ENCODE measurements at regions not wholly inside any gene's neighbourhood (a gene's known extent, or its start where the extent isn't known, plus 50 kb on each side); places are given as distances from the start of the nearest gene placed in this dataset.

DNA sequence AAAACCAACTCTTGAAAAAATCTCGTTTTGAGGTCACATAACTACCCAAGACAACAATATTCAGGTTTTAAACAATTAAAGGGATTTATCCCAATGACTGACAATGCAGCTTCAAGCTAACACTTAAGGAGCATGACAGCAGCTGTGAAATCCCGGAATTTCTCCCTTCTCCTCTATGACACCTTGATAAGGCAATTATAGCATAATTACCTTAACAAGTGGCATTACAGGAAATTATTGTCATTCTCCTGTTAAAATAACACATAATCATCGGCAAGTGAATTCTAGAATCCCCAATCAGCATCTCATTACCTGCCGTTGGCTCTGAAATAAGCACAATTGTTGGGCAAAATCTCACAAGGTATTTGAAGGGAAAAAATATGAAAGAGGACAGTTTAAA is 417.0 kb upstream of the PFKP start:
- DNase-seq, result no peak
- H3K4me3 ChIP-seq (ENCODE audit: low read depth in 1 of 2, low read length in 2 of 2), result no peak overlapping the region
- no peaks in the 10 kb centered on the region for H3K9me3 ChIP-seq (ENCODE audit: insufficient read depth, low read length, severe bottlenecking)
- H3K4me2 ChIP-seq (ENCODE audit: insufficient read depth, low read length), result no peak overlapping the region
- H3K4me1 ChIP-seq (ENCODE audit: insufficient read depth, low read length), result no peaks in the 10 kb centered on the region
- no peak for ATAC-seq (ENCODE audit: insufficient read depth, low read depth)
- TF ChIP-seq EZH2 (IDR thresholded peaks at IDR 0.05; ENCODE audit: borderline replicate concordance, low read depth, low read length, severe bottlenecking), result no peak
- TF ChIP-seq, protein P1, sequence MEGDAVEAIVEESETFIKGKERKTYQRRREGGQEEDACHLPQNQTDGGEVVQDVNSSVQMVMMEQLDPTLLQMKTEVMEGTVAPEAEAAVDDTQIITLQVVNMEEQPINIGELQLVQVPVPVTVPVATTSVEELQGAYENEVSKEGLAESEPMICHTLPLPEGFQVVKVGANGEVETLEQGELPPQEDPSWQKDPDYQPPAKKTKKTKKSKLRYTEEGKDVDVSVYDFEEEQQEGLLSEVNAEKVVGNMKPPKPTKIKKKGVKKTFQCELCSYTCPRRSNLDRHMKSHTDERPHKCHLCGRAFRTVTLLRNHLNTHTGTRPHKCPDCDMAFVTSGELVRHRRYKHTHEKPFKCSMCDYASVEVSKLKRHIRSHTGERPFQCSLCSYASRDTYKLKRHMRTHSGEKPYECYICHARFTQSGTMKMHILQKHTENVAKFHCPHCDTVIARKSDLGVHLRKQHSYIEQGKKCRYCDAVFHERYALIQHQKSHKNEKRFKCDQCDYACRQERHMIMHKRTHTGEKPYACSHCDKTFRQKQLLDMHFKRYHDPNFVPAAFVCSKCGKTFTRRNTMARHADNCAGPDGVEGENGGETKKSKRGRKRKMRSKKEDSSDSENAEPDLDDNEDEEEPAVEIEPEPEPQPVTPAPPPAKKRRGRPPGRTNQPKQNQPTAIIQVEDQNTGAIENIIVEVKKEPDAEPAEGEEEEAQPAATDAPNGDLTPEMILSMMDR (IDR thresholded peaks at IDR 0.05; ENCODE audit: borderline replicate concordance, extremely low read depth, low read length, poor library complexity, severe bottlenecking), result no peak
- H3K9ac ChIP-seq (ENCODE audit: low read depth, low read length), result no peak overlapping the region
- H2AFZ ChIP-seq (ENCODE audit: low read depth, low read length), result no peak overlapping the region
- no peaks in the 10 kb centered on the region for H4K20me1 ChIP-seq (ENCODE audit: insufficient read depth, low read length)
- no peaks in the 10 kb centered on the region for H3K79me2 ChIP-seq (ENCODE audit: insufficient read depth, low read length)
- H3K27me3 ChIP-seq (ENCODE audit: insufficient read depth, low read length, poor library complexity), result no peaks in the 10 kb centered on the region
- no peaks in the 10 kb centered on the region for H3K36me3 ChIP-seq (ENCODE audit: insufficient read depth, low read length)
- no peak overlapping the region for H3K27ac ChIP-seq (ENCODE audit: low read length)

DNA sequence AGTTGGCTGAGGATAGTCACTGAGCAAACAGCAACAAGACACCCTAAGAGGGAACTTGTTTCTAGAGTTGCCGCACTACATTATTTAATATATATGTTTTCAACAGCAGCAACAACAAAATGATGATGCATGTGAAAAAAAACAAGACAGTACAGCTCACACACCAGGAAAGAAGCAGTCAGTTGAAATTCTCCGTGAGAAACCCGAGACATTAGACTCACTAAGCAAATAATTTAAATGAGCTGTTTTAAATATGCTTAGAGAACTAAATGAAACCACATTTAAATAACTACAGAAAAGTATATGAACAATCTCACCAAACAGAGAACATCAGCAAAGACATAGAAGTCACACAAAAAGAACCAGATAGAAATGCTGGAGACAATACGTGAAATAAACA is 426.3 kb upstream of the PFKP start:
- no peak overlapping the region for H3K9ac ChIP-seq (ENCODE audit: low read depth, low read length)
- H3K4me2 ChIP-seq (ENCODE audit: insufficient read depth, low read length), result no peak overlapping the region
- no peaks in the 10 kb centered on the region for H4K20me1 ChIP-seq (ENCODE audit: insufficient read depth, low read length)
- no peak for TF ChIP-seq EZH2 (IDR thresholded peaks at IDR 0.05; ENCODE audit: borderline replicate concordance, low read depth, low read length, severe bottlenecking)
- TF ChIP-seq, protein P1 (IDR thresholded peaks at IDR 0.05; ENCODE audit: borderline replicate concordance, extremely low read depth, low read length, poor library complexity, severe bottlenecking), result no peak
- no peak overlapping the region for H3K27ac ChIP-seq (ENCODE audit: low read length)
- no peaks in the 10 kb centered on the region for H3K27me3 ChIP-seq (ENCODE audit: insufficient read depth, low read length, poor library complexity)
- H3K79me2 ChIP-seq (ENCODE audit: insufficient read depth, low read length), result no peaks in the 10 kb centered on the region
- H2AFZ ChIP-seq (ENCODE audit: low read depth, low read length), result no peak overlapping the region
- no peak for DNase-seq
- ATAC-seq (ENCODE audit: insufficient read depth, low read depth), result no peak
- H3K4me1 ChIP-seq (ENCODE audit: insufficient read depth, low read length), result no peaks in the 10 kb centered on the region
- no peaks in the 10 kb centered on the region for H3K9me3 ChIP-seq (ENCODE audit: insufficient read depth, low read length, severe bottlenecking)
- no peak overlapping the region for H3K4me3 ChIP-seq (ENCODE audit: low read depth in 1 of 2, low read length in 2 of 2)
- H3K36me3 ChIP-seq (ENCODE audit: insufficient read depth, low read length), result no peaks in the 10 kb centered on the region

DNA sequence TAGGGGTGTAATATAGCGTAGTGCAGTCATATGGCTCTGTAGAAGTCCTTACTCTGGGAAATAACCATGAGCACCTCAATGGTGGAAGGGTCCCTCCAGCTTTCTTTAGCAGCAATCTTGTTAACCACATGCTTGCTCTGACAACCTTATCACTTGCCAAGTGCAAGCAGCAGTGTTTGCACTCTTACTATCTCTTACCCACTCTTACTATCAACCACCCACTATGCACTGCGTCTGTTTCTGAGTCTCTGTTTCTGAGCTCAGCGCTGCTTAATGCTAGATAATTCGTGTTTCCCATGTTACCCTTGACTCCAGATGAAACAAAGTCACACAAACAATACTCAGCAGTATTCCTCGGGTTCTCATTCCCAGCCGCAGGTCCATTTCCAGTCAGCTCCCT is 433.7 kb upstream of the PFKP start:
- ATAC-seq (ENCODE audit: insufficient read depth, low read depth), result no peak
- H3K9ac ChIP-seq (ENCODE audit: low read depth, low read length), result no peak overlapping the region
- H3K27ac ChIP-seq (ENCODE audit: low read length), result no peak overlapping the region
- H3K36me3 ChIP-seq (ENCODE audit: insufficient read depth, low read length), result no peaks in the 10 kb centered on the region
- no peak for DNase-seq
- TF ChIP-seq EZH2 (IDR thresholded peaks at IDR 0.05; ENCODE audit: borderline replicate concordance, low read depth, low read length, severe bottlenecking), result no peak
- TF ChIP-seq, protein P1 (IDR thresholded peaks at IDR 0.05; ENCODE audit: borderline replicate concordance, extremely low read depth, low read length, poor library complexity, severe bottlenecking), result no peak
- no peak overlapping the region for H3K4me2 ChIP-seq (ENCODE audit: insufficient read depth, low read length)
- H4K20me1 ChIP-seq (ENCODE audit: insufficient read depth, low read length), result no peaks in the 10 kb centered on the region
- no peaks in the 10 kb centered on the region for H3K79me2 ChIP-seq (ENCODE audit: insufficient read depth, low read length)
- no peaks in the 10 kb centered on the region for H3K9me3 ChIP-seq (ENCODE audit: insufficient read depth, low read length, severe bottlenecking)
- H2AFZ ChIP-seq (ENCODE audit: low read depth, low read length), result no peak overlapping the region
- H3K4me1 ChIP-seq (ENCODE audit: insufficient read depth, low read length), result no peaks in the 10 kb centered on the region
- H3K4me3 ChIP-seq (ENCODE audit: low read depth in 1 of 2, low read length in 2 of 2), result no peak overlapping the region
- no peaks in the 10 kb centered on the region for H3K27me3 ChIP-seq (ENCODE audit: insufficient read depth, low read length, poor library complexity)

Measured in DND-41 (cell line).